ENCODE measurements at regions not wholly inside any gene's neighbourhood (a gene's known extent, or its start where the extent isn't known, plus 50 kb on each side); places are given as distances from the start of the nearest gene placed in this dataset.
"Not testable (repeated sequence)": the region's sequence is repeated elsewhere in the genome, so short reads cannot be mapped to it uniquely, and the experiment has no call there.

DNA sequence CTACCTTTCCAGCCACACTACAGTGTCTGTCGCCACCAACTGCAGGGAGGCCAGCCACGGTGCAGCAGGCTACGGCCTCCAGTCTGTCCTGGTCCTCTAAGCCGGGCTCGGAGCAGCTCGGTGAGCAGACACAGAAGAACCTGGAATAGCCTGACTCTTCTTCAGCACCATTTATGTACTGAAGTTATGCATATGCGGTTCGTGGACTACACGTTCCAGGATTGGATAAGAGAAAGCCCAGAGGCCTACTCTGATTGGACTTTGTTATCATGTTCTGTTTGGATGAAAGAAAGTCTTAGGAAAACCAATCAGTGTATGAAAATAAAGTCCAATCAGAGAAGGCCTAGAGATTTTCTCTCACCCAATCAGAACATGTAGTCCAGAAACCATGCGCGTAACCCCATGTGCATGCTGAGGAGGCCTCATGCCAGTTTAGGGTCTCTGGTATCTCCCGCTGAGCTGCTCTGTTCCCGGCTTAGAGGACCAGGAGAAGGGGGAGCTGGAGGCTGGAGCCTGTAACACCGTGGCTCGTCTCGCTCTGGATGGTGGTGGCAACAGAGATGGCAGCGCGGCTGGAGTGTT, 4462.0 kb upstream of the OR11H1 start:
- TF ChIP-seq POLR2A, CTCF (IDR thresholded peaks at IDR 0.05): not testable (repeated sequence)

Data from lower leg skin (tissue), 3 donors.